ENCODE measurements at regions not wholly inside any gene's neighbourhood (a gene's known extent, or its start where the extent isn't known, plus 50 kb on each side); places are given as distances from the start of the nearest gene placed in this dataset.
"Not testable (repeated sequence)": the region's sequence is repeated elsewhere in the genome, so short reads cannot be mapped to it uniquely, and the experiment has no call there.

- intact Hi-C loops (cut with DNase I): no loop called here
- no peak for DNase-seq (ENCODE audit: low spot score)
Observed at GRCh38 chr20:12798286-12798685, 210.5 kb upstream of the SPTLC3 start.

GRCh38 chr20:12808006-12808567, 200.7 kb upstream of the SPTLC3 start:
- intact Hi-C loops (cut with DNase I): no loop called here
- DNase-seq (ENCODE audit: low spot score): no peak

- intact Hi-C loops (cut with DNase I): loop anchor here in 1 of 2 donors (2.0 kb wide), 1 partner anchor 70 kb away; no protein-coding TSS in a partner anchor
- no peak for DNase-seq (ENCODE audit: low spot score)
Observed at GRCh38 chr20:12815231-12815768, 193.5 kb upstream of the SPTLC3 start.

- intact Hi-C loops (cut with DNase I): loop anchor here in 1 of 2 donors (2.0 kb wide), 1 partner anchor 69 kb away; no protein-coding TSS in a partner anchor
Observed at GRCh38 chr20:12815778-12816408, 192.9 kb upstream of the SPTLC3 start.

GRCh38 chr20:12821249-12821648, 187.5 kb upstream of the SPTLC3 start:
- intact Hi-C loops (cut with DNase I): no loop called here
- DNase-seq (ENCODE audit: low spot score): no peak

More at GRCh38 chr20:12815778-12816408, 192.9 kb upstream of the SPTLC3 start:
- no peak for DNase-seq (ENCODE audit: low spot score)

- intact Hi-C loops (cut with DNase I): no loop called here
- DNase-seq (ENCODE audit: low spot score): no peak
Observed at GRCh38 chr20:12823734-12824133, 185.0 kb upstream of the SPTLC3 start.

- intact Hi-C loops (cut with DNase I): no loop called here
- no peak for DNase-seq (ENCODE audit: low spot score)
Observed at GRCh38 chr20:12824328-12825225, 184.2 kb upstream of the SPTLC3 start.

- DNase-seq (ENCODE audit: low spot score): no peak
- intact Hi-C loops (cut with DNase I): no loop called here
Observed at GRCh38 chr20:12825226-12825595, 183.6 kb upstream of the SPTLC3 start.

GRCh38 chr20:12827816-12828385, 180.9 kb upstream of the SPTLC3 start:
- intact Hi-C loops (cut with DNase I): no loop called here

GRCh38 chr20:12829170-12829569, 179.6 kb upstream of the SPTLC3 start:
- intact Hi-C loops (cut with DNase I): no loop called here
- no peak for DNase-seq (ENCODE audit: low spot score)

More at GRCh38 chr20:12827816-12828385, 180.9 kb upstream of the SPTLC3 start:
- DNase-seq (ENCODE audit: low spot score): no peak

GRCh38 chr20:12833861-12834260, 174.9 kb upstream of the SPTLC3 start:
- intact Hi-C loops (cut with DNase I): no loop called here
- no peak for DNase-seq (ENCODE audit: low spot score)

- intact Hi-C loops (cut with DNase I): no loop called here
- no peak for DNase-seq (ENCODE audit: low spot score)
Observed at GRCh38 chr20:12835999-12836398, 172.8 kb upstream of the SPTLC3 start.

- DNase-seq (ENCODE audit: low spot score): no peak
- intact Hi-C loops (cut with DNase I): no loop called here
Observed at GRCh38 chr20:12837646-12838045, 171.1 kb upstream of the SPTLC3 start.

GRCh38 chr20:12838261-12838866, 170.4 kb upstream of the SPTLC3 start:
- DNase-seq (ENCODE audit: low spot score): no peak
- intact Hi-C loops (cut with DNase I): no loop called here

- no peak for DNase-seq (ENCODE audit: low spot score)
- intact Hi-C loops (cut with DNase I): no loop called here
Observed at GRCh38 chr20:12847872-12848271, 160.9 kb upstream of the SPTLC3 start.

- no peak for DNase-seq (ENCODE audit: low spot score)
- intact Hi-C loops (cut with DNase I): no loop called here
Observed at GRCh38 chr20:12849225-12849910, 159.4 kb upstream of the SPTLC3 start.

GRCh38 chr20:12857643-12858042, 151.1 kb upstream of the SPTLC3 start:
- intact Hi-C loops (cut with DNase I); DNase-seq (ENCODE audit: low spot score): not testable (repeated sequence)

- DNase-seq (ENCODE audit: low spot score): no peak
- intact Hi-C loops (cut with DNase I): no loop called here
Observed at GRCh38 chr20:12860619-12861247, 148.0 kb upstream of the SPTLC3 start.

Measured in posterior vena cava (tissue), 2 donors.